CD4-positive, alpha-beta T cell treated with Interferon alpha-2 for 1 hour (primary cell): ENCODE measurements at regions not wholly inside any gene's neighbourhood (a gene's known extent, or its start where the extent isn't known, plus 50 kb on each side); places are given as distances from the start of the nearest gene placed in this dataset.

Experiments
- DNase-seq, 2 donors: peaks; one replicate each; pipeline ENCODE4 v3.0.0-alpha.2; 2020 to 2022

- DNase-seq = no peak
Observed at GRCh38 chr2:128537646-128538045, 219.0 kb upstream of the HS6ST1 start.

- DNase-seq = no peak
Observed at GRCh38 chr2:128538396-128538795, 219.7 kb upstream of the HS6ST1 start.

DNA sequence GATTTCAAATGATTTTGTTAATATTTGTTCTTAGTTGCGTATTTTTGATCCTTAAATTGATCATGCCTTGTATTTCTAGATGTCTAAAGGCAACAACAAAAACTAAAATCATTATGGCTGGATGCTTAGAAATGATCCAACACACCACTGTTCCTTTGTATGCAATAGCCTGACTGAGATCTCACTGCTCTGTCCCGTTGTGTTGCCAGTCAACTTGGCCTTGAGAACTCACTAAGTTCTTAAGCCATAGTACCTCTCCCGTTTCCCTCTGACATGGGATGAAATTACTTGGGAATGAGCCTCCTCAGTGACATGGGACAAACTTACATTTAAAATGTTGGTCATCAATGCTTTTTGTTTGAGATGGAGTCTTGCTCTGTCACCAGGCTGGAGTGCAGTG, 222.0 kb upstream of the HS6ST1 start:
- no peak for DNase-seq

GRCh38 chr2:128541448-128541847, 222.8 kb upstream of the HS6ST1 start:
- no peak for DNase-seq

DNA sequence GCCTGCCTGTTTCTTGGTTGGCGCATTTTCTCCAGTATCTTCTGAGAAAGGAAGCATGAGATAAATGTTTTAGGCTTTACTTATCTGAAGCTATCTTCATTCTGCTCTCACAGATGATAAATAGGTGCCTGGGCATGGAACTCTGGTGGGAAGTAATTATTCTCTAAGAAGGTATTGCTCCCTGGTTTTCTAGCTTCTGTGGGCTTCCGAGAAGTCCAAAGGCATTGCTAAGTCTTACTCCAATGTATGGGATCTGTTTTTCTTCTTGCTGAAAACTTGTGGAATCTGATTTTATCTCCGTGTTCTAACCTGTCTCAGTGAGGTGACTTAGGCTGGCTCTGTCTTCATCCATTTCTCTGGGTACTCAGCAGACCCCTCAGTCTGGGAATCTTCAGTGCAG, 224.4 kb upstream of the HS6ST1 start:
- DNase-seq = no peak

DNA sequence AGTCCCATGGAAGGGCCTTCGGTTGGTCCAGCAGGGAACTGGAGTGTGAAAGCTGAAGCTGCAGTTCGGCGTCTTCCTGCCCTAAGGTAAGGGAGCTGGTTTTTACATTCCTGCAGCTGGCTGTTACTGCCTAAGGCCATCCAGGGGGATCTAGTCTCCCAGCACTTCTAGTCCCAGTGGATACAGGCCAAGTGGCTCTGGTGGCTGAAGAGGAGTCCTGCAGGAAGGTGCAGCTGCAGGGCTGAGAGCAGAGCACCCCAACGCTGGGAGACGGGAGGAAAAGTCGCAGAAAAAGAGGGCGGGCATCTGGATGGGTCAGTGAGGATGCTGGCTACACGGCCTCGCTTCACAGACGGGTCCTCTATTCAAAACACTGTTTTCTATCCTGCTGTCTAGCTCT, 225.0 kb upstream of the HS6ST1 start:
- DNase-seq = no peak

DNA sequence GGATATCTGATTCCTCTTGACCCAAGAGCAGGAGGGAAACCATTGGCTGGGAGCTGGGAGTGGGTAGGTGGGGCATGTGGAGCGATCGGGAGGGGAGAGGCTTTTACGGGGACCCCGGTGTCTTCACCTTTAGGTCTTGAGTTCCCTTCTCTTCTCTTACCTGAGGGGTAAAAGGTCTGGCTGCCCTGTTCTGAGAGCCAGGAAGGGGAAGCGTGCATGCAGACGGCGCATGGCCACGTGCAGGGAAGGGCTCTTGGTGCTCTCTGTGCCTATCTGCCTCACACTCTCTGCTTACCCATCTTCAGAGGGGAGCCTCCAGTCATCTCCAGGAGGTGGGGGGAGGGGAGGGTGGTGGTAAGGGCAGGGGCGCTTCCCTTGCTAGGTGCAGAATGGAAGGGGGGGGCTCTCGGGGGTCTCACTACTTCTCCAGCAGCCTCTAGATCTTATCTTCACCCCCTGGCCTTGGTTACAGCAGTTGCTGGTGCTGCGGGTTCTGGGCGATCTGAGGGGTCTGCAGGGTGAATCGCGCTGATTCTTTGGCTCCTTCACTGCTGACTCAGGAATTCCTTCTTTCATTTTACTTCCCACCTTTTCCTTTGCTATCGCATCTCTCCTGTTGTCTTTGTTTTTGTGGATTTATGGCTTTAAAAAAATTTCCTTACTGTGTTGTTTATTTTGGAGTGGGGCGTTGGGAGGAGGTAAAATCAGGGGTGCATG, 225.8 kb upstream of the HS6ST1 start:
- DNase-seq = no peak

DNA sequence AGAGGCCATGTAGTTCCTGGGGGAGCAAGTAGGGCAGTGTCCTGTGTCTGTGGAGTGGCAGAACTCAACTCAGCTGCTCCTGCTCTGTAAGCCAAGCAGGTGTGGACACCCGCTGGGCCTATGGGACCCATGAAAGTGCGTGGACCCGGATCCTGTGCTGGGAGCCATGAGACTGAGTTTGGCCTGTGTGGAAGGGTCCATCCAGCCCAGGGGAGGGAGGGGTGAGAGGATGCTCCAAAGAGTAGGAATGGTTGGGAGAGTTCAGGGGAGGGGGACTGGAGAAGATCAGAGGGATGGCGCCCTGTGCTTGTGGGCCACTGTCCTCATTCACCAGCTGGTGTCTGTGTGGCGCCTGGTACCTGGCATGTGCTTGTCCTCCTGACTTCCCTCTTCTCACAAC, 226.4 kb upstream of the HS6ST1 start:
- no peak for DNase-seq

- no peak for DNase-seq
Observed at GRCh38 chr2:128545829-128546228, 227.2 kb upstream of the HS6ST1 start.

- DNase-seq = no peak
Observed at GRCh38 chr2:128547667-128548066, 229.0 kb upstream of the HS6ST1 start.

GRCh38 chr2:128548461-128548891, 229.8 kb upstream of the HS6ST1 start:
- no peak for DNase-seq

DNA sequence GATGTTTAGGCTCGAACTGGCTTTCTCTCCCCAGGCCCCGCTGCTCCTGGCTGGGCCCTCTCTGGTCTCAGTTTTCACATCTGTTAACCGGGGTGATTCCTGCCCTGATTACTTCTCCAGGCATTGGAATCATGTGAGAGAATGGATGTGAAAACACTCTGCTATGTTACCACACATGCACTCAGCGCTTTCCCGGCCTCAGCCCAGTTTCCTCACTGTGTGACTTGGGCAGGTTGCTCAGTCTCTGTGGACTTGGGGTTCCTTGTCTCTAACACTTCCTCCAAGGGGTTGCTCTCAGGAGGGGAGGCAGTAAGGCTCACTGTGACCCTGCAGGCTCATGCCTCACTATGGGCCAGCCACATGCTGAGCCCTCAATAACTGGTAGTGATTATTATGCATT, 230.4 kb upstream of the HS6ST1 start:
- DNase-seq = no peak

DNA sequence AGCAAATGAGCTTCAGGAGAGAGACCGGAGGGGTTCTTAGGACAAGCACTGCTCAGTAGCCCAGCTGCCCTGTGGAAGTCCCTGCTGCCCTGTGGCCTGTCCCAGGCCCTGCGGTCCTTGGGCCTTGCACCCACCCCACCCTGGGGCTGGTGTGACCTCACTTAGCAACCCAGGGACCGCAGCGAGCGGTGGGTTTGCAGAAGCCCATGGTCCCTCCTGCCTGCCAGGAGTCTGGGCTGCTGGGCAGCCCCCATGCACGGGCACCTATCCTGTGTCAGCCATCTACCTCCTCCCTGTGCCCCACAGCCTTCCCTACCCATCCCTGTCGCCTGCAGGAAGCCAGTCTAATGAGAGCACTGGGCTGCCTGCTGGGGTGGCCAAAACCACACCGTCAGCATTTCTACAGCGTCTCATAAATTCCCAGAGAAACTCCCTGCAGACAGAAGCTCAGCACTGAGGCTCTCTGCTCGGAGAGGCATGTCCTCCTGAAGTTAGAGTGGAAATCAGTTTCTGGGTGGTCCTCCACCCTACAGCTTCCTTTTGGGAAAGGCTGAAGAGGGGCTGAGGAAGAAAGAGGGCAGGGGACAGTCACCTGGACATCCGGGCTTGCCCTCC, 231.1 kb upstream of the HS6ST1 start:
- DNase-seq = no peak

GRCh38 chr2:128550389-128550788, 231.7 kb upstream of the HS6ST1 start:
- no peak for DNase-seq

GRCh38 chr2:128550801-128551416, 232.2 kb upstream of the HS6ST1 start:
- DNase-seq = no peak

DNA sequence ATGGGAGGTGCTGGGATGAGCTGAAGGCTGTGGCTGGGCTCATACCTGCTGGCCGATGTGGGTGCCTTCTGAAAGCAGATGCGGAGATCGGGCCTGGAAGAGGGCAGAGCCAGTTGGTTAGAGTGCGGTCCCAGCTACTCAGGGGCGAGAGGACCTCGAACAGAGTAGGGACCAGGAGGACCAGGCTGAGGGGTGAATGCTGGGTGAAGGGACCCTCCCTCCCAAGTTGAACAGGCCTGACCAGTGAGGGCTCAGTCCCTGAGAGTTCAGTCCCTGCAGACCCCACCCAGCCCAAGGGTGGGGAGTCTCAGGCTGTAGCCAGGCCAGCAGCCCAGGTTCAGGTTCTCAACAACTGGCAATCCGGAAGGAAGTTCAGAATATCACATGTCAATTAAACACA, 232.8 kb upstream of the HS6ST1 start:
- no peak for DNase-seq

- DNase-seq = no peak
Observed at GRCh38 chr2:128552141-128552805, 233.6 kb upstream of the HS6ST1 start.

DNA sequence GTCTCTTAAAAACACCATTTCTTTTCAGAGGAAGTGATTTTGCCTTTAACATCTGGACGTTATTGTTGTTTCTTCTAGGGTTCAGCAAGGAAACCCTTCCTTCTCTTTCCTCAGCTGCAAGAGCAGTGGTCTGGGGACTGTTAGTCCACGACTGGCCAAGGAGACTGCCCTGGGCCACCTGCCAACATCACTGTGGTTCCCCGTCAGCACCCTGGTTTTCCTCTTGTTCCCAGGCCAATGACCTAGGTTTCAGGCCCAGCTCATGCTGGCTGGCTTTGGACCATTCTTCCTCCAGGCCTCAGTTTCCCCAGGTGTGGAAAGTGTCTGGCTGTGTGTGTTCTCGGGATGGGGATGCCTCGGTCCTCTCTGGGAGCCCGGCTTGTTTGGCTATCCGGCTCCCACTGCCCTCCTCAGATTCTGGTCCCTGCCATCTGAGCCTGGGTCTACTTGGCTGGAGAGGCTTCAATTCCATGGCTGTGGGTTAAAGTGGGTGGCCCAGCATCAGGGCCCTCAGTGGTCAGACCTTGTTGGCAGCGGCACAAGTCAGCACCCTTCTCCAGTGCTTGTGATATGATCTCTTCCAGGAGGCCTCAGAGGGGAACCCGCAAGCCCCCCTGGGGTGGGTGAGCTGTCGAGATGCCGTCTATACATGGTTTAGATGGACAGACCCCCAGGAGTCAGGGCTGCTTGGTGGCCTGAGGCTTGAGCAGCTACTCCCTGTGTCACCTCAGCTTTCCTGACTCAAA, 234.3 kb upstream of the HS6ST1 start:
- DNase-seq = no peak

DNA sequence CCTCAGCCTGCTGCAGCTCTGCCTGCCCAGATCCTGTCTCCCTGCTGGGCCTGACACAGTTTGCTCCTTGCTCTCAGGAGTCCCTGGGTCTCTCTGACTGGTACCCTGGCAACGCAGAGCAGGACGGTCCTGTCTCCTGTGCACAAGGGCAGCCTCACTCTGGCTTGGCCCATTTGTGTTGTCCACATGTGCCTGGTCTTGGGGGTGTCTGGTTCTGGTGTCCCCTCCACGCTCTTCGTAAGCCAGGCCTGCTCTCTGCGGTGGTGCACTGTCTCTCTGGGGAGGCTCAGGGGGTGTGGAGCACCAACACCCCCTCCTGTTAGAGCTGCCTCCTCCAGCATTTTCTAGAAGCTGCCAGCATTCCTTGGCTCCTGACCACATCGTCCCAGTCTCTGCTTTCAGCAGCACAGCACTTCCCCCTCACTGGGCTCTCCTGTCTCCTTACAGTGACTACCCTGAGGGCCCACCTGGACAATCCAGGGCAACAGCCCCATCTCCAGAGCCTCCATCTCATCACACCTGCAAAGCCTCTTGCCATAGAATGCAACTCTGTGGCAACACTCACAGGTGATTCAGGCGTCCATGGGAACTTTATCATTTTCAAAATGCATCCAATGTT, 235.6 kb upstream of the HS6ST1 start:
- DNase-seq = no peak

DNA sequence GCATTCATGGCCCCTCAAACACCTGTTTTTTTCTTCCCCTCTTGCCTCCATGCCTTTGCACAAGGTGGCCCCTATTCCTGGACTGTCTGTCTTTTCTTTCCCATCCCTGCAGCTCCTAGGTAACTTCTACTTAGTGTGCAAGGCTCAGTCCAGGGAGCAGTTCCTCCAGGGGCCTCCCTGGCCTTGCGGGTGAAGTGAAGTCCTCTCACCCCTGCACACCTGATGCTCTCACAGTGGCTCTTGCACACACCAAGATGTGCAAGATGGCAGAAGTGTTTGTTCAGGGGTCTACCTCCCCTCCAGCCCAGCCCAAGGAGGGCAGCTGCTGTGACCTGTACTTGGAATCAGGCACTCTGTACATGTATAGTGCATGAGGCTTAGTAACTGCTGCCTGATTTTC, 236.8 kb upstream of the HS6ST1 start:
- DNase-seq = no peak

- DNase-seq = no peak
Observed at GRCh38 chr2:128556089-128556488, 237.4 kb upstream of the HS6ST1 start.

DNA sequence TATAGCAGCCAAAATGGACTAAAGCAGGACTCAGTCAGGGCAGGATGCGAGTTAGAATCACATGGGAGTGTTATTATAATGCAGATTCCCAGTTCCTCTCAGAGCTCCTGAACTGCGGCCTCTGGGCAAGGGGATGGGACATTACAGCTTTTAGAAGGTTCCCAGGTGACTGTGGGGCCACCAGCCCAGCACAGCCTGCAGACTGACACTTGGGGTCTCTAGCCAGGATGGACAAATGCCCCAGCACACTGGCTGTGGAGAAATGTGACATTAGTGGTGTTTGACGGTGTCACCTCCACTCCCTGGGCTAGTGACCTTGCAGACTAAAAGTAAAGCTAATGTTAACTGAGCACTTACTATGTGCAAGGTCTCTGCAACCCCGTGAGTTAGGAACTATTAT, 238.0 kb upstream of the HS6ST1 start:
- DNase-seq = no peak

DNA sequence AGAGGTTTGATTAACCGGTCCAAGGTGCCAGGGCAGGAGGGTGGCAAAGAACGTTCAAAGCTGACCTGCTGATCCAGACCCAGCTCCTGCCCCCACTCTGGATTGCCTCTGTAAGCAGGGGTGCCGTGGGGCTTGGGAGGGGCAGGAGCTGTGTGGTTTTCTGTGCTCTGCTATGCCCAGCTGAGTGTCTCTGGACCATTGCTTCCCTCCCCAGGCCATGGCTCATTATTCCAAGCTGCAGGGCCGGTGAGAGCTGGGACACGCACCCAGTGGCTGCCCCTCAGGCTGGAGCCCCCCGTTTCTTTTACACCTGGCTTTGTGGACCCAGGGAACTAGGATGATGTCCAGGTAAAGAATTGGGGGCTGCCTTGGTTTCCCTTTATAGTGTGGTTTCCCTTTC, 238.4 kb upstream of the HS6ST1 start:
- no peak for DNase-seq
